ENCODE measurements at regions not wholly inside any gene's neighbourhood (a gene's known extent, or its start where the extent isn't known, plus 50 kb on each side); places are given as distances from the start of the nearest gene placed in this dataset.
A peak's percentile ranks its signal among the peaks of the same experiment; 100 is the strongest.

DNA sequence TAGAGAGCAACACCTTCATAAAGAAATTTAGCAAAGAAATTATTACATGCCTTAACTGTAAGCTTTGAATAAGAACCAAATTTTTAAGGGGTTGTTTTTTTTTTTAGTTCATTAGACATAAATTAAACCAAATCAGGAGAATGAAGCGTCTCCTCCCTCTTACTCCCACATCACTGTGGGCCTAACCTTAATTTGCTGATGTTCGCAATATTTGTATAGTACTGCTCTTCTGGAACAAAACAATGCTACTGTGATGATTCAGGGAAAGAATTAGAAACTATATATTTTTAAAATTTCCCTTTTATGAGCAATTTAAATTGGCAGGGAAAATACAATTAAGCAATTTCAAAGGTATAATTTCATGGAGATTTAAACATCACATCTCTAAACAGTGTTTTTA is 275.0 kb upstream of the C9orf72 start:
- TF ChIP-seq, protein P1, sequence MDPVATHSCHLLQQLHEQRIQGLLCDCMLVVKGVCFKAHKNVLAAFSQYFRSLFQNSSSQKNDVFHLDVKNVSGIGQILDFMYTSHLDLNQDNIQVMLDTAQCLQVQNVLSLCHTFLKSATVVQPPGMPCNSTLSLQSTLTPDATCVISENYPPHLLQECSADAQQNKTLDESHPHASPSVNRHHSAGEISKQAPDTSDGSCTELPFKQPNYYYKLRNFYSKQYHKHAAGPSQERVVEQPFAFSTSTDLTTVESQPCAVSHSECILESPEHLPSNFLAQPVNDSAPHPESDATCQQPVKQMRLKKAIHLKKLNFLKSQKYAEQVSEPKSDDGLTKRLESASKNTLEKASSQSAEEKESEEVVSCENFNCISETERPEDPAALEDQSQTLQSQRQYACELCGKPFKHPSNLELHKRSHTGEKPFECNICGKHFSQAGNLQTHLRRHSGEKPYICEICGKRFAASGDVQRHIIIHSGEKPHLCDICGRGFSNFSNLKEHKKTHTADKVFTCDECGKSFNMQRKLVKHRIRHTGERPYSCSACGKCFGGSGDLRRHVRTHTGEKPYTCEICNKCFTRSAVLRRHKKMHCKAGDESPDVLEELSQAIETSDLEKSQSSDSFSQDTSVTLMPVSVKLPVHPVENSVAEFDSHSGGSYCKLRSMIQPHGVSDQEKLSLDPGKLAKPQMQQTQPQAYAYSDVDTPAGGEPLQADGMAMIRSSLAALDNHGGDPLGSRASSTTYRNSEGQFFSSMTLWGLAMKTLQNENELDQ (CRISPR knock-in tag; IDR thresholded peaks at IDR 0.05; ENCODE audit: borderline replicate concordance): no peak
- TF ChIP-seq MAFF (IDR thresholded peaks at IDR 0.05; ENCODE audit: low read depth, low read length) (peak; percentile 79), MIER3 (CRISPR knock-in tag; IDR thresholded peaks at IDR 0.05; ENCODE audit: borderline replicate concordance) (no peak), MAFK (conservative IDR thresholded peaks at IDR 0.05 in 1 of 2, IDR thresholded peaks at IDR 0.05 in 1 of 2; ENCODE audit: low read length in 2 of 2) (peak; percentile 76 to 87)
- no peaks in the 10 kb centered on the region for H4K20me1 ChIP-seq (ENCODE audit: insufficient read depth, low read length)
- 59% methylated on average over 2 of the region's 2 CpGs for WGBS (ENCODE audit: low lambda C conversion rate)

DNA sequence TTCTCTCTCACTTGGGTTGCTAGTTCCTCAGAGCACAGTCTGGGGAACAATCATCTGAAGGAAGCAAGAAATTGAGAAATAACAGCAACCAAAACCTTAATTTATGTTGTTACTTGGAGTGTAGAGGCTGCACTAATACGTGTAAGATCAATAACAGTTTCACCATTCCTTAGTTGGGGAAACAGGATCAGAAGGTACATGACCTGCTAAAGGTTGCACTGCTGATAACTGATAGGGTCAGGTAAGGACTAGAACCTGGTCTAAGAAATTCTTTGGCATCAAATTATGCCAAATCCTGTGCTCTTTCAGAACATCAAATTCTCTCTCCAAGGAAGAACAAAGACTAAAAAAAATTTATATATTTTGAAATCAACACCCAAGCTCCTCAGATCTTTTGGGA is 278.6 kb upstream of the C9orf72 start:
- POLR2A ChIA-PET: no interaction called here
- Histone ChIP-seq H3K36me3 (replicated peaks in 1 of 2; ENCODE audit: control insufficient read depth in 1 of 2, insufficient read depth in 2 of 2, low read length in 2 of 2) (no peaks in the 10 kb centered on the region), H4K20me1 (ENCODE audit: insufficient read depth, low read length) (no peaks in the 10 kb centered on the region), H3K27ac (ENCODE audit: extremely low read length, insufficient read depth, low read length) (no peak overlapping the region), H3K4me1 (ENCODE audit: insufficient read depth, low read length) (no peaks in the 10 kb centered on the region), H3K9ac (ENCODE audit: insufficient read depth, low read depth, low read length) (no peak overlapping the region), H2AFZ (ENCODE audit: low read length) (no peak overlapping the region), H3K79me2 (ENCODE audit: insufficient read depth, low read length) (no peaks in the 10 kb centered on the region), H3K9me3 (ENCODE audit: low read length) (no peaks in the 10 kb centered on the region), H3K27me3 (ENCODE audit: control insufficient read depth in 1 of 2, insufficient read depth in 2 of 2, low read length in 2 of 2) (no peaks in the 10 kb centered on the region; a peak in 1 of 5 replicates), H3K4me3 (replicated peaks in 1 of 3; ENCODE audit: insufficient read depth in 1 of 3, low read depth in 2 of 3, low read length in 3 of 3) (no peak overlapping the region), H3K4me2 (ENCODE audit: low read depth, low read length) (no peak overlapping the region)
- CTCF ChIA-PET (ENCODE audit: low intra/inter-chr PET ratio, low total read pairs): no interaction called here
- intact Hi-C loops (cut with micrococcal nuclease; ENCODE audit: unreplicated experiment): no loop called here
- TF ChIP-seq ZFP36L1 (CRISPR knock-in tag; IDR thresholded peaks at IDR 0.05) (no peak), NCOR1 (IDR thresholded peaks at IDR 0.05; ENCODE audit: borderline replicate concordance, low read length) (no peak)
- ATAC-seq: no peak
- no TSS peak for BruUV-seq (replicated peaks)
- in situ Hi-C loops (cut with HindIII; ENCODE audit: extremely low pct_ligation_motif_present, low pct_unique_long_range_greater_than_20kb): no loop called here
- no peak for FAIRE-seq
- no peak for DNase-seq (ENCODE audit: low spot score)
- 0% methylated on average over 1 of the region's 1 CpG for WGBS (ENCODE audit: low lambda C conversion rate)

More for the DNA sequence above, 275.0 kb upstream of the C9orf72 start:
- in situ Hi-C loops (cut with HindIII; ENCODE audit: extremely low pct_ligation_motif_present, low pct_unique_long_range_greater_than_20kb) (no loop called here), intact Hi-C loops (cut with micrococcal nuclease; ENCODE audit: unreplicated experiment) (no loop called here)
- FAIRE-seq: no peak
- Histone ChIP-seq H3K79me2 (ENCODE audit: insufficient read depth, low read length) (no peaks in the 10 kb centered on the region), H3K4me1 (ENCODE audit: insufficient read depth, low read length) (no peaks in the 10 kb centered on the region), H3K27ac (ENCODE audit: extremely low read length, insufficient read depth, low read length) (no peak overlapping the region), H2AFZ (ENCODE audit: low read length) (no peak overlapping the region), H3K4me3 (replicated peaks in 1 of 3; ENCODE audit: insufficient read depth in 1 of 3, low read depth in 2 of 3, low read length in 3 of 3) (no peak overlapping the region), H3K9ac (ENCODE audit: insufficient read depth, low read depth, low read length) (no peak overlapping the region), H3K27me3 (ENCODE audit: control insufficient read depth in 1 of 2, insufficient read depth in 2 of 2, low read length in 2 of 2) (no peaks in the 10 kb centered on the region; a peak in 1 of 5 replicates), H3K9me3 (ENCODE audit: low read length) (no peaks in the 10 kb centered on the region), H3K4me2 (ENCODE audit: low read depth, low read length) (no peak overlapping the region), H3K36me3 (replicated peaks in 1 of 2; ENCODE audit: control insufficient read depth in 1 of 2, insufficient read depth in 2 of 2, low read length in 2 of 2) (no peaks in the 10 kb centered on the region)
- DNase-seq (ENCODE audit: low spot score): no peak
- CTCF ChIA-PET (ENCODE audit: low intra/inter-chr PET ratio, low total read pairs): no interaction called here
- POLR2A ChIA-PET: no interaction called here
- BruUV-seq (replicated peaks): no TSS peak
- no peak for ATAC-seq
